GM18505 (cell line): ENCODE measurements at regions not wholly inside any gene's neighbourhood (a gene's known extent, or its start where the extent isn't known, plus 50 kb on each side); places are given as distances from the start of the nearest gene placed in this dataset.

Experiments used
- ATAC-seq: cut with Tn5 transposase; IDR thresholded peaks from one replicate; pipeline ENCODE4 v1.9.1; 2021; ENCODE audit not compliant: unreplicated experiment
- POLR2A ChIP-seq: IDR thresholded peaks from 4 replicates; pipeline ENCODE4 v1.6.1; 2011; ENCODE audit warnings: borderline replicate concordance; ENCODE audit not compliant: insufficient read depth, insufficient read length; ENCODE audit errors: extremely low read depth

DNA sequence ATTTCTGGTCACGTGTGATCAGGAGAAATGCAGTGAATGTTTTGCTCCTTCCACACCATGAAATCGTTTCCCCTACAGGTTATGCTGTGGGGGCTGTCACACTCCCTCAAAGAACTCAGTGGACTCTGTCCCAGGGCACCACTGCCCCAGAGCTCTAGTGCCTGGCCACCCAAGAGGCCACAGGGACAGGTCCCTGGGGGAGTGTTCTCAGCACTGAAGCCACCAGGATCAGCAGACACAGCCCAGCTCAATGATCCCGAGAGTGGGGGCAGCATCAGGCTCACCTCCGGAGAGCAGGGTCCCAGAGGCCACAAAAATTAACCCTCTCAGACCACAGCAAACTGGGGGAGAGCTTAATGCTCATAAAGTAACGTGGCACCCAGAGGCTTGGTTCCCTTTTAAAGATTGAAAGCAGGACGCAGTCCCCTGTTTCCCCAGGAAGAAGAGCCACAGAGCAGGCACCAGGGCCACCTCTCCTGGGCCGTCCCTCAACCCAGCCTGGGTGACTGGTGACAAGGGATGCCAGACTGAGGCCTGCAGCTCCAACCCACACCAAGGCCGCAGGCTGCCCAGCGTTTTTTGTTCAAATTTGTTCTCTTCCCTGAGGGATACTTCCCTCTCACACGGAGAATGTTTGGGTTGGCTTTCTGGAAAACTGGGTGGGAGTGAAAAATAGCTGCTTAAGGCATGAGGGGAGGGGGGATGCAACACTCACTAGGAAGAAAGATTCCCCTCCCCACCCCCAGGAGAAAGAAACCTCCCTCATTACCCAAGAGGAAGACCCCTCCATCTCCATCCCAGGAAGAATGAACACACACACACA, 123.3 kb upstream of the IGF1R start:
- TF ChIP-seq POLR2A, result no peak
- no peak for ATAC-seq

DNA sequence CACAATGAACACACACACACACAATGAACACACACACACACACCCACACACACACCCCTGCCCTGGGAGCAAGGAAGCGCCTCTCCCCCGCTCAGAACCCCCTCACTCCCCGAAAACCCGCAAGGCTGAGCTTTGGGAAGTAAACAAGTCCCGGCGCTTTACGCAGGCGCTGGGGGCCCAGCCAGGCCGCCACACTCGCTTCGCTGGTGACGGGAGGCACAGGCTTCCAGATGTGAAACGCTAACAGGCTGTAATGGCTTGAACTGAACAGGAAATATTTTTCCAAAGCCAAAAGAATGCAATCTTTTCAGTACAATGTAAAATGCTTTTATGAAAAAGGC, 122.7 kb upstream of the IGF1R start:
- no peak for ATAC-seq
- no peak for TF ChIP-seq POLR2A

DNA sequence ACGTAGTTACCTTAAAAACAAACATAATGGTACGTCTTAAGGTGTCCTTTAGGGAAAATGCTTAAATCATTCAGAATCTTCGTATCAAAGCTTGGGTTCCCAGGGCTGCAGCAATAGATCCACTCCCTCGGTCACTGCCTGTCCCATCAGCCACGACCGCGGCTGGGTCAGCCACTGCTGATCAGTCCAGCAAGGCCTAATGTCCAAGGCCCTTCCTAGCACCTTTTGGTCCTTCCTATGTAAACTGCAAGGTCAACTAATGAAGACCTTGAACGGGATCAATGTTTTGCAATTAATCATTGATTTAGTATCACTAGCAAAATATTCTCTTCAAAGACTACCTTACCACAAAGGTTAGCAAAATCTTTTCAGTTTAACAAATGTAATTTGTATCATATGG, 122.2 kb upstream of the IGF1R start:
- no peak for TF ChIP-seq POLR2A
- ATAC-seq, result no peak

DNA sequence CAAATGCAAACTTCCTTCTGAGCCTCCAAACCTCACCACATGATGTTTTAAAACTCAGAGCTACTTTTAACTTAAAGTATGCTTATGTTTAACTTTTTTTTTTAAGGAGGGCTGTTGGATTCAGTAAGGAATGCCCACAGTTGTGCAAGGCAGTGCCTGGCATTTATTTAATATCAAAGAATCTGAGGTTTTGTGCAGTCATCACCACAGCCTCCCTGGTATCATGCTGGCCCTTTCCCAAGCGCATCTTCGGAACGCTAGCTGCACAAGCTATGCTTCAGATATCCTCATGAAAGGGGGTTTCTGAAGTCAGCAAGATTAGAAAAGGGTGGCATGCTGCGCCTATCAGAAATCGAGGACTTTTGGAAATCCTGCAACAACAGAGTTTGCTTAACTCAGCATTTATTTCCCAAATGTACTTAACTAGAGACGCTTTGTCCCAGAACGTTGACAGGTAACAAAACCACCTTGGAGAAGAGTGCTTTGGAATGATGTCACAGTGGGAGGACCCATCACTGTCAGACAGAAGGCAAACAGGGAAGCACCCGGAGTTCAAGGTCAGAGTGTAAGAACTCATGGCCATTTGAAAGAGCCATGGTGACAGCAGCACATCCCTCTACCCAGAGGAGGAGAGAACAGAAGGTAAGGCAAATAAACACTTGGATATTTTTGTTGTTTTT, 120.2 kb upstream of the IGF1R start:
- no peak for TF ChIP-seq POLR2A
- ATAC-seq, result no peak

DNA sequence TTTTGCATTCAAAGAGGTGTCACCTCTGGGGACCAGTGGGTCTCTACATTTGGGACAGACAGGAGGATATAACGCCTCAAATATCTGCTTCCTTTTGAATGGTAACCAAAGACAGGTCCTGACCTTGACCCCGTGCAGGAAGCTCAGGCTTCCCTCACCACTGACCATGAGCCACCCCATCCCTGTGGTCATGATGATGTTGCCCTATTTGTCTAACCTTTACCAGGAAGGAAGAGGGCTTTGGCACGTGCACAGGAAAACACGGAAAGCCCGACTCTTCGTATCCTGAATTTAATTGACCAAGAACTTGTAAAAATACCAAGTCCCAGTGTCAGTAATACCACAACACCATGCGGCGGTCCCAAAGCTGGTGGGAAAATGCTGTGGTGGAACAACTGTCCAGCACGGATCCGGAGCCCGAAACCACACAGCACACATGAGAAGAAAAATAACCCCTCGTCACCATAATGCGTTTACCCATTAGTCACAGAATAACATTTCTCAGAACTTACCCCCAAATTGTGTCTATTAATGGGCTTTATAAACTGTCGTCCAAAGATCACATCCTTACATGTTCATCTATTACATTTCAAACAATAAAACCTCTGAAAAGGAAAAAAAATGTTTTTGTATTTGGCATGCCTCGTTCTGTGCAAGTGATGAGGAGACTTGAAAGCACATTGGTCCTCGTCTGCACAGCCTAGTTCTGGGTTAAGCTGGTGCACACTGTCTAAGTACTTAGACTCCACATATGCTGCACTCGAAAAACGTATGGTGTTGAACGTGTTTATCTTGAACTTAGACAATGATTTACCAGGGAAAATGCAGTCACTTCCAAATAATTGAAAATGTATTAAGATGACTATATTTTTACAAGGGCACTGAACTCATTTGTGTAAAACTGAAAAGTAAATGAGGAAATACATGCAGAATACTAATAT, 118.9 kb upstream of the IGF1R start:
- ATAC-seq, result no peak
- TF ChIP-seq POLR2A, result no peak

DNA sequence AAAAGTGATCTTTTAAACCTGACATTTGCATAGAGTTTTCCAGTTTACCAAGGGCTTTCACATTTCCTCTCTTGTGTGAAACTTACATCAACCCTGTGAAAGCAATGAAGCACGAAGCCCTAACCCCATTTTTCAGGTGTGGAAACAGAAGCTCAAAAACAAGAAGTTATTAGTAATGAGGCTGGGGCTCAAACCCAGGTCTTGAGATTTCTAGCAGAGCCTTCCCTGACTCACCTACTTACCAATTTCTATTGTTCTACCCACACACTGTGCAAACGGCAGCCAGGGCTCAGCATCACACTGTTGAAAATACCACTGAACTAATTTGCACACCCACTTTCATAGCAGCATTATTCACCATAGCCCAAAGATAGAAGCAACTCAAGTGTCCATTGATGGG, 117.8 kb upstream of the IGF1R start:
- no peak for TF ChIP-seq POLR2A
- no peak for ATAC-seq

DNA sequence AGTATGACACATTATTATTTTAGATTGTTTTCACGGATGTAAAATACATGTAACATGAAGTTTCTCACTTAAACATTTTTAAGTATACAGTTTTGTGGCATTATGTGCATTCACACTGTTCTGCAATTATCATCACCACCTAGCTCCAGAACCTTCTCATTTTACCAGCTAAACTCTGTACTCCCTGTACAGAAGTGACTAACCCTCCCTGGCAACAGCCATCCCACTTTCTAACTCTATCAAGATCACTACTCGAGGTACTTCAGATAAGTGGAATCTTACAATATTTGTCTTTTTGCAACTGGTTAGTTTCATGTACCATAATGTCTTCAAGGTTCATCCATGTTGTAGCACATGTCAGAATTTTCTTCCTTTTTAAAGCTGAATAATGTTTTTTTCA, 116.3 kb upstream of the IGF1R start:
- no peak for ATAC-seq
- TF ChIP-seq POLR2A, result no peak

DNA sequence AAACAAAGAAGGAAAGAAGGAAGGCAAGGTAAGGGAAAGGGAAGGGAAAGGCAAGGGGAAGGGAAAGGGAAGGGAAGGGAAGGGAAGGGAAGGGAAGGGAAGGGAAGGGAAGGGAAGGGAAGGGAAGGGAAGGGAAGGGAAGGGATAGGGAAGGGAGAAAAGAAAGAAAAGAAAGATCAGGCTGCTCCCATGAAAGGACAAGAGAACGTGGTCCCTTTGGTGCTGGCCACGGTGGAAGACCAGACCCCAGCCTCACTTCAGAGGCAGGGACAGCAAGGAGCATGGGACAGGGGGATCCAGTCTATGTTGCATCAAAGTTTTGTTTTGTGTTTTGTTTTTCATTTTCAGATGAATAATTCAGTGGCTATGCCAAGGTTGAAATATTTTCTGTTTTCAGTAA, 111.4 kb upstream of the IGF1R start:
- TF ChIP-seq POLR2A, result no peak
- ATAC-seq, result no peak

DNA sequence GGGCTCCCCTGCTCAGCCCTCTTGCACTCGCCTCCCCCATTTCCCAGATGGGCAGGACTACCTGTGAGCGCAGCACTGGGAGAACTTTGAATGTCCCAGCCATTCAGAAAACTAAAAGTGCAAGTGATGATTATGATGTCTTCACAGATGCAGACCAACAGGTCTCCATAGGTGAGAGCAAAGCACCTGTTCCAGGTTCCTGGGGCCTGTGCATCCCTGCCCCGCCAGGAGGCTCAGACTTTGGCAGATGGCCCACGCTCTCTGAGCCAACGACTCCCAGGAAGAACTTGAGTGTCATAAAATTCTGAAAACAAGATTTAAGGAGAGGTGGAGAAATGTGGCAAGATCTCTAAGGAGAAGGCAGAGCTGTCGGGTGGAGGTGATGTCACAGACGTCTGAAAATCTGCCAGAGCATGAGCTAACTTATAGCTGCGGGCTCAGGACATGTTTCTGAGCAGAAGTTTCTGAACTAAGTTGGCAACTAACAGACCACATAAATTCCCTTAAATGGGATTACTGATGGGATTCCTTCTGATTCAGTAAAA, 110.8 kb upstream of the IGF1R start:
- TF ChIP-seq POLR2A, result no peak
- no peak for ATAC-seq

DNA sequence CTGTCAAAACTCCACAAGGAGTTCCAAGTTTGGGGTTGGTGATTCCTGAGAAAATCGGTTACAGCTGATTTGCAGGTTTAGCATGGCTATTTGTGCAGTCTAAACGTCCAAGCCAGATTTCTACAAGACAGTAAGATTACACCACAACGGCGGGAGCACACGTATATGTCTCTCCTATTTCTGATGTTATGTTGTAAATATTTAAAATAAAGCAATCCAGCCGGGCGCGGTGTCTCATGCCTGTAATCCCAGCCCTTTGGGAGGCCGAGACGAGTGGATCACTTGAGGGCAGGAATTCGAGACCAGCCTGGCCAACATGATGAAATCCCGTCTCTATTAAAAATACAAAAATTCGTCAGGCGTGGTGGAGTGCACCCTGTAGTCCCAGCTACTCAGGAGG, 106.8 kb upstream of the IGF1R start:
- ATAC-seq, result no peak

DNA sequence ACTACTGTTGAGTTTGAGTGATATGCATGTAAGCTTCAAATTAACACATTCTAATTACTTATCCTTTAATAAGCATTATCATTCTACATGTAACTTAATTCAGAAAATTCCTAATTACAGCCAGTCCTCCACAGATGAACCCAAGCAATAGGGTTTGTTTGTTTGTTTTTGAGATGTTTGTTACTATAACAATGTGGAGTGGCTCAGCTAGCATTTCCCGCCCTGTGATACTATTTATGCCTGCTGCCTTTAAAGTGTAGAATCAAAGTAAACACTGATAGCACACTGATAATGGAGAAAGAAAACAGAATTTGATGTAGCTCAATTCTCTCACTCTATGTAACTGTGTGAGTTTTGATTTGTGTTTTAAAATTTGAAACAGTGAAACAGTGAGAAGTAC, 105.1 kb upstream of the IGF1R start:
- no peak for ATAC-seq

More for the DNA sequence above, 106.8 kb upstream of the IGF1R start:
- TF ChIP-seq POLR2A, result no peak

DNA sequence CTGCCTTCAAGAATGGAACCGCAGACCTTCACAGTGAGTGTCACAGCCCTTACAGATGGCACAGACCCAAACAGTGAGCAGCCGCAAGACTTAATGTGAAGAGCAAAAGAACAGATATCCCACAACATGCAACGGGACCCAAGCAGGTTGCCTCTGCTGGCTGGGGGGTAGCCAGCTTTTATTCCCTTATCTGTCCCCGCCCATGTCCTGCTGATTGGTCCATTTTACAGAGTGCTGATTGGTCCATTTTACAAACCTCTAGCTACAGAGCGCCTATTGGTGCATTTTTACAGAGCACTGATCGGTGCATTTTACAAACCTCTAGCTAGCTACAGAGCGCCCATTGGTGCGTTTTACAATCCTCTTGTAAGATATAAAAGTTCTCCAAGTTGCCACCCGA, 102.0 kb upstream of the IGF1R start:
- no peak for ATAC-seq
- no peak for TF ChIP-seq POLR2A

More for the DNA sequence above, 105.1 kb upstream of the IGF1R start:
- no peak for TF ChIP-seq POLR2A

DNA sequence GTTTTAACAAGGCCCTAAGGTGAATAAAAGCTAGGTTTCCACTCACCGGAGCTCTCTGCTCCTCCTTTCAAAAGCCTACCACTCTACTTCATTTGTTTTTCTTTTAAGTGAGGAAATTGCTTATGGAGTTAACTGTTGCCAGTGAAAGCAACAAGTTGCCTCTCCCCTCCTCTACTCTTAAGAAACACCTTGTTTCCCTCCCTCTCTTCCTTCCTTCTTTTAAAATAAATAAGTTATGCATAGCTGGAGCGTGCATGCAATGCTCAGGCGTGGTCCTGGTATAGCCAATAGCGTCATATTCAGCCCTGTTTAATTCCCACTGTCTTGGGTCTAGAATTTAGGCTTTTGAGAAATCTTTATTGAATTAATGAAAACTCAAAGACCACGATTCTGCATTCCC, 101.1 kb upstream of the IGF1R start:
- no peak for TF ChIP-seq POLR2A
- no peak for ATAC-seq
